ENCODE measurements at regions not wholly inside any gene's neighbourhood (a gene's known extent, or its start where the extent isn't known, plus 50 kb on each side); places are given as distances from the start of the nearest gene placed in this dataset.

- Histone ChIP-seq H3K79me2 (ENCODE audit: insufficient read depth, low read length) (no peaks in the 10 kb centered on the region), H3K4me1 (ENCODE audit: insufficient read depth, low read length) (no peaks in the 10 kb centered on the region), H3K36me3 (ENCODE audit: insufficient read depth, low read length) (no peaks in the 10 kb centered on the region), H3K9ac (ENCODE audit: low read length) (no peak overlapping the region), H3K27ac (ENCODE audit: low read depth, low read length) (no peak overlapping the region), H3K4me2 (ENCODE audit: low read length) (no peak overlapping the region), H3K27me3 (ENCODE audit: insufficient read depth, low read length) (peaks cover 2% of the 10 kb centered on the region), H2AFZ (ENCODE audit: low read depth, low read length) (no peak overlapping the region), H3K9me3 (ENCODE audit: insufficient read depth, low read depth, low read length) (no peaks in the 10 kb centered on the region), H4K20me1 (ENCODE audit: insufficient read depth, low read length) (no peaks in the 10 kb centered on the region), H3K4me3 (ENCODE audit: insufficient read depth, low read depth, low read length) (no peak overlapping the region)
- FAIRE-seq = no peak
- Mint-ChIP-seq H3K27me3 (ENCODE audit: low read depth, unreplicated experiment) (peaks cover 21% of the 10 kb centered on the region), H3K9me3 (ENCODE audit: unreplicated experiment) (no peaks in the 10 kb centered on the region), H3K27ac (ENCODE audit: unreplicated experiment) (no peak overlapping the region), H3K36me3 (ENCODE audit: low read depth, unreplicated experiment) (peaks cover 2% of the 10 kb centered on the region), H3K4me1 (ENCODE audit: low read depth, unreplicated experiment) (peaks cover 16% of the 10 kb centered on the region), H3K4me3 (ENCODE audit: unreplicated experiment) (no peak overlapping the region)
- TF ChIP-seq CTCF (IDR thresholded peaks at IDR 0.05; ENCODE audit: insufficient read depth, low read depth, low read length) (no peak), EZH2 (IDR thresholded peaks at IDR 0.05; ENCODE audit: insufficient read depth, low read length) (no peak)
- DNase-seq (ENCODE audit: low read depth) = no peak
Observed at GRCh38 chr11:113574586-113574985, 99.4 kb upstream of the DRD2 start.

GRCh38 chr11:113574171-113574570 is 99.0 kb upstream of the DRD2 start:
- DNase-seq (ENCODE audit: low read depth) = no peak
- no peak for FAIRE-seq
- H4K20me1 ChIP-seq (ENCODE audit: insufficient read depth, low read length) = no peaks in the 10 kb centered on the region
- Mint-ChIP-seq H3K36me3 (ENCODE audit: low read depth, unreplicated experiment) (peaks cover 2% of the 10 kb centered on the region), H3K27ac (ENCODE audit: unreplicated experiment) (no peak overlapping the region), H3K4me1 (ENCODE audit: low read depth, unreplicated experiment) (peaks cover 14% of the 10 kb centered on the region), H3K27me3 (ENCODE audit: low read depth, unreplicated experiment) (peaks cover 21% of the 10 kb centered on the region), H3K9me3 (ENCODE audit: unreplicated experiment) (no peaks in the 10 kb centered on the region), H3K4me3 (ENCODE audit: unreplicated experiment) (no peak overlapping the region)
- H3K4me3 ChIP-seq (ENCODE audit: insufficient read depth, low read depth, low read length) = no peak overlapping the region
- TF ChIP-seq CTCF (IDR thresholded peaks at IDR 0.05; ENCODE audit: insufficient read depth, low read depth, low read length) (no peak), EZH2 (IDR thresholded peaks at IDR 0.05; ENCODE audit: insufficient read depth, low read length) (no peak)
- no peaks in the 10 kb centered on the region for H3K36me3 ChIP-seq (ENCODE audit: insufficient read depth, low read length)
- peaks cover 2% of the 10 kb centered on the region for H3K27me3 ChIP-seq (ENCODE audit: insufficient read depth, low read length)
- H3K27ac ChIP-seq (ENCODE audit: low read depth, low read length) = no peak overlapping the region
- H3K9me3 ChIP-seq (ENCODE audit: insufficient read depth, low read depth, low read length) = no peaks in the 10 kb centered on the region
- no peaks in the 10 kb centered on the region for H3K4me1 ChIP-seq (ENCODE audit: insufficient read depth, low read length)
- H3K79me2 ChIP-seq (ENCODE audit: insufficient read depth, low read length) = no peaks in the 10 kb centered on the region
- no peak overlapping the region for H3K4me2 ChIP-seq (ENCODE audit: low read length)
- no peak overlapping the region for H3K9ac ChIP-seq (ENCODE audit: low read length)
- no peak overlapping the region for H2AFZ ChIP-seq (ENCODE audit: low read depth, low read length)

- Mint-ChIP-seq H3K36me3 (ENCODE audit: low read depth, unreplicated experiment) (peaks cover 2% of the 10 kb centered on the region), H3K27ac (ENCODE audit: unreplicated experiment) (no peak overlapping the region), H3K4me3 (ENCODE audit: unreplicated experiment) (no peak overlapping the region), H3K27me3 (ENCODE audit: low read depth, unreplicated experiment) (peaks cover 16% of the 10 kb centered on the region), H3K9me3 (ENCODE audit: unreplicated experiment) (no peaks in the 10 kb centered on the region), H3K4me1 (ENCODE audit: low read depth, unreplicated experiment) (peaks cover 3% of the 10 kb centered on the region)
- Histone ChIP-seq H3K27ac (ENCODE audit: low read depth, low read length) (no peak overlapping the region), H4K20me1 (ENCODE audit: insufficient read depth, low read length) (no peaks in the 10 kb centered on the region), H3K79me2 (ENCODE audit: insufficient read depth, low read length) (no peaks in the 10 kb centered on the region), H3K9me3 (ENCODE audit: insufficient read depth, low read depth, low read length) (no peaks in the 10 kb centered on the region), H3K4me2 (ENCODE audit: low read length) (no peak overlapping the region), H2AFZ (ENCODE audit: low read depth, low read length) (no peak overlapping the region), H3K36me3 (ENCODE audit: insufficient read depth, low read length) (no peaks in the 10 kb centered on the region), H3K9ac (ENCODE audit: low read length) (no peak overlapping the region), H3K4me1 (ENCODE audit: insufficient read depth, low read length) (no peaks in the 10 kb centered on the region), H3K4me3 (ENCODE audit: insufficient read depth, low read depth, low read length) (no peak overlapping the region), H3K27me3 (ENCODE audit: insufficient read depth, low read length) (peaks cover 4% of the 10 kb centered on the region)
- FAIRE-seq (no peak), DNase-seq (ENCODE audit: low read depth) (peak; percentile 42)
- no peak for TF ChIP-seq EZH2 (IDR thresholded peaks at IDR 0.05; ENCODE audit: insufficient read depth, low read length)
- no peak for TF ChIP-seq CTCF (IDR thresholded peaks at IDR 0.05; ENCODE audit: insufficient read depth, low read depth, low read length)
Observed at GRCh38 chr11:113572136-113572735, 97.0 kb upstream of the DRD2 start.

Measured in astrocyte (in vitro differentiated cells and primary cell).